Colon (tissue), 2 donors: ENCODE measurements at regions not wholly inside any gene's neighbourhood (a gene's known extent, or its start where the extent isn't known, plus 50 kb on each side); places are given as distances from the start of the nearest gene placed in this dataset.

ENCODE experiments used
- FAIRE-seq: peaks from 2 replicates; lab custom pipeline; 2012; peaks lifted over from hg19 to GRCh38; lab: Jason Lieb, UNC
- donor health status: control.
- donor health status: control.

DNA sequence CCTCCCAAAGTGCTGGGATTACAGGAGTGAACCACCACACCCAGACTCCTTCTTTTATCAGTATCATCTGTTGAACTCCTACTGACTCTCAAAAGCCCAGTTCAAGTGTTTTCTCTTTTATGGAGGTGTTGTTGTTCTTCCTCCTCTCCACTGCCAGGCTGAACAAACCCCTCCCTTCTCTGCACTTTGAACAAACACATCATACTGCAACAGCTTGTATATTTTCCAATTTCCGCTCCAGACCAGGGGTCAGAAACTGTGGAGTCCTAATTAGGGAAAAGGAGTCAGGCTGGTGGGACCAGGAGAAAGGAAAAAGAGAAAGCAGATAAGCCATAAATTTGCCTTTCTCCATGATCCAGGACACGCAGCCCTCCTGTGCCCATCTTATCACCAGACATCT is 148.1 kb upstream of the HMHB1 start:
- FAIRE-seq = no peak

DNA sequence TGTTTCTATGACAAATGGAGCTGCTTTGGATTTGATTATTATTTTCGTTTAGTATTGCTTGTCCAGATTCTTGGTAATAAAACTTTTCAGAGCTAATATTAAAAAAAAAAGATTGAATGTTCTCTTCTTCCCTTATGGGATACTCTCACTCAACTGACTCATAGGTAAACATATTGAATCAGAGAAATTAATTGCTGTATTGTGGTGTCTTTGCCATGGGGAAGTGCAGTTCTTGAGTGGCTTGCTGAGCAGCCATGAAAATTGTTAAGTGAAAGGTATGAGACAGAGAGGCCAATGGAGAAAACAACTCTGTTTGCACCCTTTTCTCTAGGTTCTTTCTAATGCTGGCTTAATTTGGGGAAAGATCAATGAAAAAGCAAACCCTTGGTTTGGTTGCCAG is 149.9 kb upstream of the HMHB1 start:
- FAIRE-seq = no peak

DNA sequence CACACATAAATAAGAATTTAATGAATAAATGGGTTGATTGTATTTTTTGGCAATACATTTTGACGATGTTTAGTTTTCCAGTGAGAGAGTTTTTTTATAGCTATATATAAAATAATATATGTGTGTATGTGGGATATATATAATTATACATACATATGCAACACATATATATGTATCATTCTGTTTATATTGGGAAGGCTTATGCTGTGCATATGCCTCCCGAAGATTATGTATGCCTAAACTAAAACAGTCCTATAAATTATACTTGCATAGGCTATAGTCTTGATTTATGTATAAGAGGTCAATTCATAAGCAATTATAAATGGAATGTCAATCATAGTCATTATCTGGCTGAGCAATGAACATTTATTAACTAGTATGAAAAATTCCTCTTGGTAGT is 151.3 kb upstream of the HMHB1 start:
- no peak for FAIRE-seq

DNA sequence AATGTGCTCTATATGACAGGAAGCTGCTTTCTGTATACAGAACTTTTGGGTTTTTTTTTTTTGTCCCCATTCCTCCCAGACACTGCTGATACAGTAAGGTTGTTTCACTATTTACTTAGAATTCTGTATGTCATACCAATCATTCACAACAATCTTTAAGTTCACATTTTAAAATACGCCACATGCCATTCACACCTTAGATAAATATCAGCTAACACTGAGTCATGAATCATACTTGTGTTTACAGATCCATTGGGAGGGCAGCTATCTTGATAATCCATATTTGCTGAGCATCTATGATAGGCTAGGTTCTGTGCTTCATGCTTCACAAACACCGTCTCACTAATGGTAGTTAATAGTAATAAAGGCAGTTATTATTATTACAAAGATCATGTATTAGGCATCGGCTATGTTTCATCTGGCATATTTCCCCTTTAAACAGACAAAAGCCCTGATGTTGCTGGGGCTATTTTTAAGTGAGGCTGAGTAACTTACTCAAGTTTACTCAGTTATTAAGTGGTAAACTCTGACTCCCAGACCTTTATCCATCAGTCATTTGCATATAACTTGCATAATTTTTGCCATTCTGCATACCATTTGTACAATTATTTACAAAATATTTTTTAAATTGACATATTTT is 152.2 kb upstream of the HMHB1 start:
- no peak for FAIRE-seq

DNA sequence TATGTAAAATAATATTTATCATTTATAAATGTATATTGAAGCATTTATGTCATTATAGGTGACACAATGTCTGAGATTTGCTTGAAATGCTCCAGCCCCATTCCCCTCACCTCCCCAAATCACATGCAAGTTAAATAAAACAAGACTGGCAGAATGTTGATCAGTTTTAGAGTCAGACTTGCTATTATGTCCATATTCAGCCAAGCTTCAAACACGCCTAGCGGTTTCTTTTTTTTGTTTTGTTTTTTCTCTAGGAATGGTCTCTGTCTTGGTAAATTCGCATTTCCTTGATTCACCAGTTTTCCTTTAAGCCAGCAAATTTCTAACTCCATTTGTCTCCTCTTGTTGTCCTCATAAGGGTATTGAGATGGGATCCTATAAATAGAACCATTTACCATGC is 153.0 kb upstream of the HMHB1 start:
- no peak for FAIRE-seq

DNA sequence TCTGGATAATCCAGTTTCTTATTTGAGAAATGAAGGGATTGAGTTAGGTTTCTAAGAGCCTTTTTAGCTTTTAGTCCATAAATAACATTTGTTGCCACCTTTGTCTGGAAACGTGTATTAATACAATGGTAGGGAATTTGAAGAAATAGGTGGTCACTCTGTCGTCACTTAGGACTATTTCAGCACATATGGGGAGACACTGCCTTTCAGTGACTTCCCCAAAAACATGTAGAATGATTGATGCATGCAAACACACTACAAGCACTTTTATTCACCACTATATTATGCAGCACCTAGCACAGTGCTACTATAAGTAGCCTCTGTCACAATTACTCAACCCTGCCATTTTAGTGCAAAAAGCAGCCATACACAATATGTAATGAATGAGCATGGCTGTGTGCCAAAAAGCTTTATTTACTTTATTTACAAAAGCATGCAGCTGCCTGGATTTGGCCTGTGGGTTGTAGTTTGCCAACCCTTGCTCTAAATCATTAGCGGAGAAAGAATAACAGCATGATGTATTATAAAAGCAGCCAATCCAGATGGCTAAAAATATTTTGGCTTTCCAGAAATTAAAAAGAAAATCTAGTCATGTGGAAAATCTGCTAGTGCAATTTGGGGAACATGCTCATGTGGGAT is 154.2 kb upstream of the HMHB1 start:
- FAIRE-seq = no peak

DNA sequence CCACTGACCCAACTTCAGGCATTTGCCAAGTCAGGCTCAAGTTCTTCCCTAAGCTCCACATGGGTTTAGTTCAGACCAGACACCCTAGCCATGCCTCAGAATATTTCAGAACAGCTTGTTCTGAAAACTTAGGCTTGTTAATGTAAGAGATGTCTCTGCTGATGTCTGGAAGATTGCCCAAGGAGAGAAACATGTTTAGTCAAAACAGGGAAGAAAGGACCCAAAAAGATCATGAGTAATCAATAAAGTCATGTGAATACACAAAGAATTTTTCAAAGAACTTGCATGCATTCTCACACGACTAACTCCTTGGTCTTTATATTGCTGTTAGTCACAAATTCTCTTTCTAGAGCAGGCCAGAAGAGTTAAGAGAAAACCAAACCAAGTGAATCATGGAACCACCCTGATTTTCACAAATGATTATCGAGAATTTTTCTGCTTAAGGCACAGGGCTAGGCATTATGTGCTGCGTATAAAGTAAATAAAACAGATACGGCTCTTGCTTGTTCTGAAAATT is 158.1 kb upstream of the HMHB1 start:
- FAIRE-seq = no peak

DNA sequence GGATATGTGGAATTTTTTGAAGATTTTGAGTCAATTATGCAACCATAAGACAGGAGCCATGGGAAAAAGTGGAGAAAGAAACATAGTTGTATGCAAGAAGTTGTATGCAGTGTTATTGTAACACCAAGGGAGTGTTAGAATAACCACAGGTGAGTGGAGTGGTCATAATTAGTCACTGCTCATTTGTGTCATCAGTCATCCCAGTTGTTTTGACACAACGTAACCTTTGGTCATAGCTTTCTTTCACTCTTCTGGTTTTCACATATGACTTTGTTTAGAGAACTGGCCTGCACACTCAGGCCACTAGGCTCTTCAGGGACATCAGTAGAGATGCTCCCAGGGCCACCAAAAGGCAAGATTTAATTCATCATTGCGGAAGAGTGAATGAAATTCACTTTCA is 158.7 kb upstream of the HMHB1 start:
- FAIRE-seq = no peak

DNA sequence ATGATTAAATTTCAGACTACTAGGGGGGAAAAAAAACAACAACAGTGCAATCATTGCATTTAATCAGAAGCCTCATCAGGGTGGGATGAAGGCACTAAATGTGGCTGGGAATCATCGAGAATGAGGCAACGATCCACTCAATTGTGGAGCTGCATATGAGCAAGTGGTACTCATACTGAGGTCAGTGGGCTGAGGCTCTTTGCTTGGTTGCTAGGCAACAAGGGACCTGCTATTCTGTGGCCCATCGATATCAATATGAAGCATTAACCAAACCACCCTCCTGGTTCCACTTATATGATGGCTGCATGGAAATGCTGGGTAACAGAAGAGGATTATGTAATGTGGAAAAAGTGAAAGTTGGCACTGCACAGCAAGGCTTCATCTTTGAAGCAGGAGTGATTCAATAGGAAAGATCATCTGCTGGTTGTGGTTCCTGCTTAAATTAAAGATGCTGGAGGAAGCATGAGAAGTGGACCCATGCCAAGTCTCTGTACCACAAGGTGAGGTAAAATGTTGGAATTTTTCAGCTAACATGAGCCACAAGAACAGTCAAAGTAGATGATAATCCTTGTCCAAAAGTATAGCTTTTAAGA is 159.8 kb upstream of the HMHB1 start:
- no peak for FAIRE-seq

DNA sequence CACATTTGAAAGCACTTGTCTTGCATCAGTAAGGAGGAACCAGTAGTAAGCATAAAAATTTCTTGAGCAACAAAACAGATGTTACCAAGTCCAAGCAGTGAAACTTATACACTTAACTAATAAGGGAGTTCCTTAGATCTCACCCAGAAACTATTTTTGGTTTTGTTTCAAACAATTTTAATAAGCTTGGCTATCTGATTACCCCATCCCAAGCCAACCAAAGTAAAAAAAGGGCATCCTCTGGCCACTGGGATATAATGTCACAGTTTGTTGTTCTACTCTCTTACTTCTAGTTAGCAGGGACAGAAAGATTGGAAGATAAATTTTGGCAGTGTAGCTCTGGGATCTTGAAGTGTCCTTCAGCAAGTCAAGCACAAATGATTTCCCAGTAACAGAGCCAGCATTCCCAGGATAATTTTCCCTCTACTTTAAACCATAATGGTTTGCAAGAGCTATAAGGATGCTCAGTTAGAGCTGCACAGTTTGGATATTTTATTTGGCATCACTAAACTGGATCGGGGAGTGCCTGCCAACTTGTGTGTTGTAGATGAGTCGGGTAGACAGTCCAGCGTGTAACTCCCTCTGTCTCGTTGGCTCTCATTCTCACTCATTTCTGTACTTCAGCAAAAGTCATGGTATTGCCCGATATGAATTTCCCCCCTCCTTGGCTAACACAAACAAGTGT is 161.9 kb upstream of the HMHB1 start:
- no peak for FAIRE-seq

DNA sequence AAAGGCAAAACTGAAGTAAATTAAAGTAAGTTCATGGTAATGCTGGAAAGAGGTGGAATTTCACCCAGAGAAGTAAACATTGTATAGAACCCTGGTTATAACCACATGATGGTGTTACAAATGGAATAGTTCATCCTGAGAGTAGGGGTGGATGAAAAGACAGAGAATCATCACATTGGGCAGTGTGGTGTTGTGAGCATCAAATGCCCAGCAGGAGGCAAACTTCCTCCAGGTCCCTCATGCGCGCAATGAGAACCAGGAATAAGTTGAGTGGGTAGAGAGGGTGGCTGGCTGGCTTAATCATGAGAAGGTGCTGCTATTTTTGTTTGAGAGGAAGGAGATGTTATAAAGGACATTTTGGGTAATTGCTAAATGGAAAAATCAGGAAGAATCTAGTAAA is 163.3 kb upstream of the HMHB1 start:
- FAIRE-seq = no peak

DNA sequence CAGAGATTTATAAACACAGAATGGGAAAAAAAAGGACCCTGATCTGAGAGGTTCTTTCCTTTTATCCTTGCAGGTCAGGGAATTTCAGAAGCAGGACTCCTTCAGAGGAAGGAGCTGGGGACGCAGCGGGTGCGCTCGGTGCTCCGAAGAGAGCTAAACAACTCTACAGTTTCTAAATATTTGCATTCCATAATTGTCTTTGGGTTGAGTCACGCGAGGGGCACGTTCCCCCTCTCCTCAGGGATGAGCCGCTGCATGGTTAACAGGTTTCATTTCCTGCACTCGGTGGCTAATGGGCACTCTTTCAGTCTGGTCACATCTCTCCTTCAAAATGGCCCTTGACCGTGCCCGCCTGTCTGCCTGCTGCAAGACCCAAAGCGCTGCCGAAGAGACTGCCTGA is 165.0 kb upstream of the HMHB1 start:
- FAIRE-seq = no peak

DNA sequence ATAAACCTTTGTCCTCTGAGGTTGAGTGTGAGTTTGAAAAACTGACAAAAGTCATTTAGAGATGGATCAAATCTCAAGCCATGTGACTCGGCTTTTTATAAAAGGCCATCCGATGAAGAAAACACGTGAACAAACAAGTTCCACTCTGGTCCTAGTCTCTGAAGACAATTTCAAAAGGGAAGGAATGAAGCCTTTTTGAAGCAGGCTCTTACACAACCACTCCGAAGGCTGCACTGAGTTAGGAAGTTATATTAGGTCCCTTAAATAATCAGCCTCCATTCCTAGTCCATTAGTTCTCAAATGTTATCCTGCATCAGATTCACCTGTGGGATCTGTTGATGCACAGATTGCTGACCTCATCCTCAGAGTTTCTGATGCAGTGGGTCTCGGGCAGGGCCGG is 166.6 kb upstream of the HMHB1 start:
- no peak for FAIRE-seq

DNA sequence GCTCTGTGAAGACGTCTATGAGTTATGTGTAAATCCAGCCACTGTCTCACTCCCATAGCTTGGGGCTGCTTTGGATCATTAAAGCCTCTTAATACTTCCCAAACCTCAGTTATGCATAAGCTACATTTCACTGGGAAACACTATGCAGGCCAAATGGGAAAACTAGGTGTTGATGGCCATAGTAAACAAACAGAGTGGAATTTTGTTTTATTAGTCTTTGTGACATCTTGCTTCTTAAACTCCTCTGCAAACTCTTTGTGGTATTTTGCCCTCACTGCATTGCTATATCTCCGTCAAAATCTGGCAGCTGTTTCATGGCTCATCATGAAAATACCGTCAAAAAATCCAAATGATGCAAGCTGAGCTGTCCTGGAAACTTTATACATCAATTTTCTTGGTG is 167.2 kb upstream of the HMHB1 start:
- FAIRE-seq = no peak

DNA sequence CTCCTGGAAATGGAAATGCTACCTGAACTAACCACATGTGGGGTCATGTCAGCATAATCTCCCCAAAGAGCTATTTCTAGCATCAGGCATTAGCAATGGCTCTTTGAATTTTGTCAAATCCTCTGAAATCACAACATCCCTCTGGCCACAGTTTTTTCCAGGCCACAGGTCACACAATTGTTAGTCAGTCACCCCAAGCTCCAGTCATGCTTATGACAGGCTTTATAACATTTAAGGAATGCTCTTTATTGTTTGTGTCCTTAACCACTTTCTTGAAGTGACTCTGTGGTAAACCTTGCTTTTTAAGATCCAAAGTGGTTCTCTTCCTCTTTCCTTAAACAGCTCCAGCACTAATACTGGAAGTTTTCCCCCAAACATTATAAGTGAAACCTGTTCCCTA is 169.2 kb upstream of the HMHB1 start:
- no peak for FAIRE-seq

DNA sequence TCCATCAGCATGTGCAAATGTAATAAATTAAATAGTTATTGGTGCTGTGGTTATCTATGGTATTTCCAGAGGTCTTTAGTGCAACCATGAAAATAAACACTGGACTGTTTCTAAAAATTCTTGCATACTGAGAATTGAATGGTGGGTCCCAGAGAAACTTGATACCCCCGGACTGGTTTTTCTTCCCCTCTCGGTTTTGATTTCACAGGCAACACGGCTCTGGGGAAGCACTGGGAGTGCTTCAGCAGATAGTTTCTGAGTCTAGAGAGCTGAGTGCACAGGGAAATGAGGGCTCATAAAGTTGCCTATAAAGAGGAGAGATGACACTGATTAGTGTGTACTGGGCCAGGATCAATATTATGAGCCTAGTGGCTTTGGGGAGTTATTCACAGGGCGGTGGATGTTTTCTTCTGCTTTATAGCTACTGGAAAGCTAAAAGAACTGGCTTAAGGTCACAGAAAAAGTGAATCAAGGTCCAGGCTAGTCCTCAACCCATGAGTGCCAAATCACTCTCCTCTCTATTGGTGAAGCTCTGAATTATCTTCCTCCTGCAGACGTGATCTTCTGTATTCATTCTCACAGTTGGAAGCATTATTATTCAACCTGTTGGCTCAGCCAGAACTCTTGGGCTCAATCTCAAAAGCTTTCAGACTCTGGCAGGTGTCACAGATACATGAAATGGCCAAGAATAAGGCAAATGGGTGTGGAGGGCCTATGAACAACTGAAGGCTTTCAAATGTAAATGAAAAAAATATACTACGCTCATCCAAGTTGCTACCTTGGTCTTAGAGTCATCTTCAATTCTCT is 170.2 kb upstream of the HMHB1 start:
- FAIRE-seq = no peak

DNA sequence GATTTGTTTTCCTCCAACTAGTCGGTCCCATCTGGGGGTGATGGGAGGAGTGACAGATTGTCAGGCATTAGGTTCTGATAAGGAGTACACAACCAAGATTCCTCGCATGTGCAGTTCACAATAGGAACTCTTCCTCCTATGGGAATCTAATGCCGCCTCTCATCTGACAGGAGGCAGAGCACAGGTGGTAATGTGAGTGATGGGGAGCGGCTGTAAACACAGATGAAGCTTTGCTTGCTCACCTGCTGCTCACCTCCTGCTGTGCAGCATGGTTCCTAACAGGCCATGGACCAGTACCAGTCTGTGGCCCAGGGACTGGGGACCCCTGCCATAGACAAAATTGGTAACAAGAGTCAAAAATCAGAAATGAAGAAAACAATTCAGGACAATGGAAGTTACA is 173.3 kb upstream of the HMHB1 start:
- no peak for FAIRE-seq

DNA sequence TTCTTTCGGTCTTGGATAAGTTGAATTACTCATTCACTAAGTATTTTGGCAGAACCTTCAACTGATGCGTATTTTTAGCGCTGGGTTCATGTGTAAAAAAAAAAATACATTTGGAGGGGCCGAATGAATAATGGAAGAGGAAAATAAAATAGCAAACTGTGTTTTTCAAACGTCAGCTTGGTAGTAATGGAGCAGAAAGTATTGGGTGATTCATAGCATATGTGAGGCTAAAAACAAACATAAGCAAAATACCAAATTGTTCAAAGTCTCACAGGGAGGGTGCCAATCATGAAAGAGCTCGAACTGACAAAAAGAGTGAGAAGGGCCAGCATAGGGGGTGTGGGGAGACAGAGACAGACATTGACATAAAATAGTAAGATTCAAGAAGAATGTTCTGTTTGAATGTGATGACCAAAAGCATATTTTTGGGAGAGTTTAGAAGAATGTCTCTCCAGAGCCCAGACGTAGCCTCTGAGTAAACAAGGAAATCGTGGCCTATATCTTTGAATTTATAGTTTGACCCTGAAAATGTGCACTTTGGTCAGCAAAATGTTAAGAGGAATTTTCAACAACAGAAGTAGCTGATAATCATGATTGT is 174.9 kb upstream of the HMHB1 start:
- FAIRE-seq = no peak

DNA sequence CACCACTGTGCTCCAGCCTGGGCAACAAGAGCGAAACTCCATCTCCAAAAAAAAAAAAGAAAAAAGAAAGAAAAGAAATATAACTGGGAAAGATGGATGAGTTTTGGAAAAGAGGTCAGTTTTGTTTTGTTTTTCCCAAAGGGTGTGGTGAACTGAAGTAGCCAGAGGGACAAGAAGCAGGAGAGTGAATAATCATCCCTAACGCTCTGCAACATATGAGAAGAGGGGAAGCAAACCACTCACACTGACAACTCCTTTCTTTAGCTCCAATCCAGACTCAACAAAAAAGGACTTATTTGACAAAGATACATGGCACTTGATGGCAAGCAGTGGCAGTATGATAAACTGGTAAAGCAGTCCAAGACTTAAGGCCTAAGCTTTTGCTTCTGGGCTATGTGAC is 176.1 kb upstream of the HMHB1 start:
- FAIRE-seq = no peak

DNA sequence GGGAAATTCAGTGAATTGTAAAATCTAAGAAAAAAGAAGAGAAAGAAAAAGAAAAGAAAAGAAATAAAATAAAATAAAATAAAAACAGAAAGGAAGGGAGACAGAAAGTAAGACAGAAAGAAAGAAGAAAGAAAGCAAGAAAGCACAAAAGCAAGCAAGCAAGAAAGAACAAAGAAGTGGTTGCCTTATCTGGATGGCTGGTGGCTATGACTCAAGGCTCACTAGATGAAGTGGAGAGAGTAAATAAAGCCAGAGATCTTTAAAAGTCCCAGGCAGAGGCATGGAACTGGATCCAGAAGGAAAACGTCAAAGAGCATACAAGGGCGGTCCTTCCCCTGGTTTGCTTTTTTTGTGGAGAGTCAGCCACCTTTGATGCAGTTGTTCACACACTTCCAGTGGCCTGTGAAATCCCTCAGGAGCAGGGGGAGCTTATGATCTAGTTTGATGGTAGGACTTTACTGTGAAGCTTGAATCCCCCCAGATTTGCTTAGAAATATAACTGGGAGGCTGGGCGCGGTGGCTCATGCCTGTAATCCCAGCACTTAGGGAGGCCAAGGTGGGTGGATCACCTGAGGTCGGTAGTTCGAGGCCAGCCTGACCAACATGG is 176.7 kb upstream of the HMHB1 start:
- no peak for FAIRE-seq

DNA sequence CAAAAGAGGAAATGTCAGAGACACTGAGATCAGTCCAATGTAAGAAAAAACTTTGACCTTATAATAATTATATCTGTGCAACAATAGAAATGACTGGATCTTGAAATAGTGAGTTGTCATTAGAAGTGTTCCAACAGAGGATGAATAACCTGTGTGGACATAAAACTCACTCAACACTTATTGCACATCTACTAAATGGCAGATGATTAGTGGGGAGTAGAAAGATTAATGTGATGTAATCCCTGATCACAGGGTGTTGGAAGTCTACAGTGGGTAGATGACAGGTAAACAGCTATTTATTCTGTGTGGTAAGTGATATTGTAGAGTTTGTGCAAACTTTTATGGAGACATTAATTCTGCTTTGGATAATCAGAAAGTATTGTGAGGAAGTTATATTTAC is 177.3 kb upstream of the HMHB1 start:
- FAIRE-seq = no peak
